HepG2 (cell line): ENCODE measurements at regions not wholly inside any gene's neighbourhood (a gene's known extent, or its start where the extent isn't known, plus 50 kb on each side); places are given as distances from the start of the nearest gene placed in this dataset.

Experiments used
- ELF3 ChIP-seq: IDR thresholded peaks from 2 replicates; pipeline ENCODE4 v1.6.1; 2016; ENCODE audit warnings: missing genetic modification reagents, missing compliant biosample characterization
- EZH2 ChIP-seq: conservative IDR thresholded peaks from 2 replicates; pipeline ENCODE4 v1.6.1; 2012; ENCODE audit warnings: mild to moderate bottlenecking, low read depth, low read length, moderate library complexity
- KDM5B ChIP-seq: sonication (generic); formaldehyde crosslinking; IDR thresholded peaks from 2 replicates; pipeline ENCODE4 v1.4.0; 2020; ENCODE audit warnings: missing genetic modification reagents, mild to moderate bottlenecking, borderline replicate concordance
- KLF9 ChIP-seq: IDR thresholded peaks from 2 replicates; pipeline ENCODE4 v1.6.1; 2016; ENCODE audit warnings: low read depth
- MATR3 ChIP-seq: sonication (generic); formaldehyde crosslinking; IDR thresholded peaks from 2 replicates; pipeline ENCODE4 v1.4.0; 2020; ENCODE audit warnings: missing genetic modification reagents
- MTF2 ChIP-seq: sonication (generic); formaldehyde crosslinking; IDR thresholded peaks from 2 replicates; pipeline ENCODE4 v1.5.0; 2020; ENCODE audit warnings: missing genetic modification reagents, borderline replicate concordance
- MYNN ChIP-seq: sonication (generic); formaldehyde crosslinking; IDR thresholded peaks from 2 replicates; pipeline ENCODE4 v1.4.0; 2020; ENCODE audit warnings: mild to moderate bottlenecking, low read depth, missing genetic modification reagents
- NFRKB ChIP-seq: fragments of 450-650 bp; IDR thresholded peaks from 2 replicates; pipeline ENCODE4 v1.6.1; 2017
- NR2C2 ChIP-seq: sonication (generic); formaldehyde crosslinking; IDR thresholded peaks from 2 replicates; pipeline ENCODE4 v1.4.0; 2020; ENCODE audit warnings: missing genetic modification reagents, mild to moderate bottlenecking, moderate library complexity, borderline replicate concordance
- PHF8 ChIP-seq: sonication (generic); formaldehyde crosslinking; IDR thresholded peaks from 2 replicates; pipeline ENCODE4 v1.5.0; 2020; ENCODE audit warnings: missing genetic modification reagents
- RFXAP ChIP-seq: sonication (generic); formaldehyde crosslinking; IDR thresholded peaks from 2 replicates; pipeline ENCODE4 v1.4.0; 2020; ENCODE audit warnings: missing genetic modification reagents, borderline replicate concordance
- SMAD9 ChIP-seq: sonication (generic); formaldehyde crosslinking; IDR thresholded peaks from 2 replicates; pipeline ENCODE4 v1.5.1; 2020; ENCODE audit warnings: mild to moderate bottlenecking, missing genetic modification reagents
- SMARCC2 ChIP-seq: fragments of 450-650 bp; IDR thresholded peaks from 2 replicates; pipeline ENCODE4 v1.6.1; 2017; ENCODE audit warnings: antibody characterized with exemption, mild to moderate bottlenecking
- ZNF274 ChIP-seq: sonication (generic); formaldehyde crosslinking; IDR thresholded peaks from 2 replicates; pipeline ENCODE4 v1.5.1; 2020; ENCODE audit warnings: mild to moderate bottlenecking, missing genetic modification reagents
- ZNF282 ChIP-seq: fragments of 450-650 bp; IDR thresholded peaks from 2 replicates; pipeline ENCODE4 v1.6.1; 2018; ENCODE audit not compliant: partially characterized antibody
- ZNF317 ChIP-seq: sonication (generic); formaldehyde crosslinking; IDR thresholded peaks from 2 replicates; pipeline ENCODE4 v1.5.0; 2020; ENCODE audit warnings: mild to moderate bottlenecking, missing genetic modification reagents
- ZNF496 ChIP-seq: sonication (generic); formaldehyde crosslinking; IDR thresholded peaks from 2 replicates; pipeline ENCODE4 v1.8.1; 2023; ENCODE audit warnings: mild to moderate bottlenecking, moderate library complexity, missing genetic modification reagents; ENCODE audit not compliant: insufficient replicate concordance
- ZNF510 ChIP-seq: sonication (generic); formaldehyde crosslinking; IDR thresholded peaks from 2 replicates; pipeline ENCODE4 v1.4.0; 2020; ENCODE audit warnings: low read depth, mild to moderate bottlenecking, missing genetic modification reagents
- TF ChIP-seq, protein P1 (sequence below): sonication (generic); formaldehyde crosslinking; IDR thresholded peaks from 2 replicates; pipeline ENCODE4 v1.4.0; 2020; ENCODE audit warnings: mild to moderate bottlenecking, missing genetic modification reagents, borderline replicate concordance
- TF ChIP-seq, protein P2 (sequence below): sonication (generic); formaldehyde crosslinking; conservative IDR thresholded peaks from 2 replicates; pipeline ENCODE4 v1.8.1; 2023; ENCODE audit warnings: missing genetic modification reagents

GRCh38 chr2:62304429-62305417 is 108.8 kb downstream of the B3GNT2 start (continued):
- TF ChIP-seq, protein P1, sequence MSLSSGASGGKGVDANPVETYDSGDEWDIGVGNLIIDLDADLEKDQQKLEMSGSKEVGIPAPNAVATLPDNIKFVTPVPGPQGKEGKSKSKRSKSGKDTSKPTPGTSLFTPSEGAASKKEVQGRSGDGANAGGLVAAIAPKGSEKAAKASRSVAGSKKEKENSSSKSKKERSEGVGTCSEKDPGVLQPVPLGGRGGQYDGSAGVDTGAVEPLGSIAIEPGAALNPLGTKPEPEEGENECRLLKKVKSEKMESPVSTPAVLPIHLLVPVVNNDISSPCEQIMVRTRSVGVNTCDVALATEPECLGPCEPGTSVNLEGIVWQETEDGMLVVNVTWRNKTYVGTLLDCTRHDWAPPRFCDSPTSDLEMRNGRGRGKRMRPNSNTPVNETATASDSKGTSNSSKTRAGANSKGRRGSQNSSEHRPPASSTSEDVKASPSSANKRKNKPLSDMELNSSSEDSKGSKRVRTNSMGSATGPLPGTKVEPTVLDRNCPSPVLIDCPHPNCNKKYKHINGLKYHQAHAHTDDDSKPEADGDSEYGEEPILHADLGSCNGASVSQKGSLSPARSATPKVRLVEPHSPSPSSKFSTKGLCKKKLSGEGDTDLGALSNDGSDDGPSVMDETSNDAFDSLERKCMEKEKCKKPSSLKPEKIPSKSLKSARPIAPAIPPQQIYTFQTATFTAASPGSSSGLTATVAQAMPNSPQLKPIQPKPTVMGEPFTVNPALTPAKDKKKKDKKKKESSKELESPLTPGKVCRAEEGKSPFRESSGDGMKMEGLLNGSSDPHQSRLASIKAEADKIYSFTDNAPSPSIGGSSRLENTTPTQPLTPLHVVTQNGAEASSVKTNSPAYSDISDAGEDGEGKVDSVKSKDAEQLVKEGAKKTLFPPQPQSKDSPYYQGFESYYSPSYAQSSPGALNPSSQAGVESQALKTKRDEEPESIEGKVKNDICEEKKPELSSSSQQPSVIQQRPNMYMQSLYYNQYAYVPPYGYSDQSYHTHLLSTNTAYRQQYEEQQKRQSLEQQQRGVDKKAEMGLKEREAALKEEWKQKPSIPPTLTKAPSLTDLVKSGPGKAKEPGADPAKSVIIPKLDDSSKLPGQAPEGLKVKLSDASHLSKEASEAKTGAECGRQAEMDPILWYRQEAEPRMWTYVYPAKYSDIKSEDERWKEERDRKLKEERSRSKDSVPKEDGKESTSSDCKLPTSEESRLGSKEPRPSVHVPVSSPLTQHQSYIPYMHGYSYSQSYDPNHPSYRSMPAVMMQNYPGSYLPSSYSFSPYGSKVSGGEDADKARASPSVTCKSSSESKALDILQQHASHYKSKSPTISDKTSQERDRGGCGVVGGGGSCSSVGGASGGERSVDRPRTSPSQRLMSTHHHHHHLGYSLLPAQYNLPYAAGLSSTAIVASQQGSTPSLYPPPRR (CRISPR knock-in tag) = no peak
- no peak for TF ChIP-seq ELF3 (CRISPR knock-in tag)
- no peak for TF ChIP-seq ZNF510
- no peak for TF ChIP-seq MATR3
- 0 out of 2 replicates have a peak, but pooled peaks have one; percentile 29 for TF ChIP-seq ZNF274 (CRISPR knock-in tag)
- TF ChIP-seq EZH2 = no peak
- TF ChIP-seq SMARCC2 = no peak
- no peak for TF ChIP-seq MYNN (CRISPR knock-in tag)
- no peak for TF ChIP-seq ZNF317
- no peak for TF ChIP-seq KLF9 (CRISPR knock-in tag)
- TF ChIP-seq ZNF496 (CRISPR knock-in tag) = no peak
- TF ChIP-seq, protein P2, sequence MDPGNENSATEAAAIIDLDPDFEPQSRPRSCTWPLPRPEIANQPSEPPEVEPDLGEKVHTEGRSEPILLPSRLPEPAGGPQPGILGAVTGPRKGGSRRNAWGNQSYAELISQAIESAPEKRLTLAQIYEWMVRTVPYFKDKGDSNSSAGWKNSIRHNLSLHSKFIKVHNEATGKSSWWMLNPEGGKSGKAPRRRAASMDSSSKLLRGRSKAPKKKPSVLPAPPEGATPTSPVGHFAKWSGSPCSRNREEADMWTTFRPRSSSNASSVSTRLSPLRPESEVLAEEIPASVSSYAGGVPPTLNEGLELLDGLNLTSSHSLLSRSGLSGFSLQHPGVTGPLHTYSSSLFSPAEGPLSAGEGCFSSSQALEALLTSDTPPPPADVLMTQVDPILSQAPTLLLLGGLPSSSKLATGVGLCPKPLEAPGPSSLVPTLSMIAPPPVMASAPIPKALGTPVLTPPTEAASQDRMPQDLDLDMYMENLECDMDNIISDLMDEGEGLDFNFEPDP = 0 out of 2 replicates have a peak, but pooled peaks have one; percentile 52
- no peak for TF ChIP-seq KDM5B (CRISPR knock-in tag)
- no peak for TF ChIP-seq ZNF282
- TF ChIP-seq NR2C2 (CRISPR knock-in tag) = 0 out of 2 replicates have a peak, but pooled peaks have one; percentile 32
- no peak for TF ChIP-seq MTF2 (CRISPR knock-in tag)
- no peak for TF ChIP-seq NFRKB
- TF ChIP-seq PHF8 = peak; percentile 27; the same call in 1 of the 2 replicates
- no peak for TF ChIP-seq RFXAP (CRISPR knock-in tag)
- TF ChIP-seq SMAD9 = no peak
